ENCODE measurements at regions not wholly inside any gene's neighbourhood (a gene's known extent, or its start where the extent isn't known, plus 50 kb on each side); places are given as distances from the start of the nearest gene placed in this dataset.

GRCh38 chr12:127509066-127509778 lies 757.7 kb upstream of the TMEM132C start:
- DNase-seq (ENCODE audit: low read depth in 2 of 3, low spot score in 2 of 3), result no peak

- DNase-seq (ENCODE audit: low read depth in 2 of 3, low spot score in 2 of 3), result no peak
Measured at GRCh38 chr12:127515941-127516340, 751.0 kb upstream of the TMEM132C start.

GRCh38 chr12:127516467-127516866 lies 750.5 kb upstream of the TMEM132C start:
- DNase-seq (ENCODE audit: low read depth in 2 of 3, low spot score in 2 of 3), result no peak

GRCh38 chr12:127519779-127520178 lies 747.2 kb upstream of the TMEM132C start:
- DNase-seq (ENCODE audit: low read depth in 2 of 3, low spot score in 2 of 3), result no peak

- no peak for DNase-seq (ENCODE audit: low read depth in 2 of 3, low spot score in 2 of 3)
Measured at GRCh38 chr12:127526925-127527324, 740.0 kb upstream of the TMEM132C start.

GRCh38 chr12:127528551-127528950 lies 738.4 kb upstream of the TMEM132C start:
- DNase-seq (ENCODE audit: low read depth in 2 of 3, low spot score in 2 of 3), result no peak

GRCh38 chr12:127531542-127531941 lies 735.4 kb upstream of the TMEM132C start:
- no peak for DNase-seq (ENCODE audit: low read depth in 2 of 3, low spot score in 2 of 3)

- no peak for DNase-seq (ENCODE audit: low read depth in 2 of 3, low spot score in 2 of 3)
Measured at GRCh38 chr12:127533353-127533752, 733.6 kb upstream of the TMEM132C start.

- no peak for DNase-seq (ENCODE audit: low read depth in 2 of 3, low spot score in 2 of 3)
Measured at GRCh38 chr12:127536833-127537428, 730.0 kb upstream of the TMEM132C start.

GRCh38 chr12:127538316-127538715 lies 728.7 kb upstream of the TMEM132C start:
- DNase-seq (ENCODE audit: low read depth in 2 of 3, low spot score in 2 of 3), result no peak

GRCh38 chr12:127539226-127539858 lies 727.6 kb upstream of the TMEM132C start:
- DNase-seq (ENCODE audit: low read depth in 2 of 3, low spot score in 2 of 3), result no peak

GRCh38 chr12:127542391-127542790 lies 724.6 kb upstream of the TMEM132C start:
- DNase-seq (ENCODE audit: low read depth in 2 of 3, low spot score in 2 of 3), result no peak

GRCh38 chr12:127542931-127543330 lies 724.0 kb upstream of the TMEM132C start:
- no peak for DNase-seq (ENCODE audit: low read depth in 2 of 3, low spot score in 2 of 3)

GRCh38 chr12:127546721-127547505 lies 720.1 kb upstream of the TMEM132C start:
- DNase-seq (ENCODE audit: low read depth in 2 of 3, low spot score in 2 of 3), result no peak

GRCh38 chr12:127548123-127548553 lies 718.8 kb upstream of the TMEM132C start:
- DNase-seq (ENCODE audit: low read depth in 2 of 3, low spot score in 2 of 3), result no peak

- no peak for DNase-seq (ENCODE audit: low read depth in 2 of 3, low spot score in 2 of 3)
Measured at GRCh38 chr12:127550271-127550670, 716.7 kb upstream of the TMEM132C start.

- DNase-seq (ENCODE audit: low read depth in 2 of 3, low spot score in 2 of 3), result no peak
Measured at GRCh38 chr12:127552838-127553237, 714.1 kb upstream of the TMEM132C start.

GRCh38 chr12:127555071-127555470 lies 711.9 kb upstream of the TMEM132C start:
- DNase-seq (ENCODE audit: low read depth in 2 of 3, low spot score in 2 of 3), result no peak

GRCh38 chr12:127556231-127556886 lies 710.6 kb upstream of the TMEM132C start:
- DNase-seq (ENCODE audit: low read depth in 2 of 3, low spot score in 2 of 3), result no peak

- no peak for DNase-seq (ENCODE audit: low read depth in 2 of 3, low spot score in 2 of 3)
Measured at GRCh38 chr12:127558361-127558760, 708.6 kb upstream of the TMEM132C start.

All from activated CD8-positive, alpha-beta memory T cell treated with anti-CD3 and anti-CD28 coated beads for 48 hours (primary cell).